Small intestine (tissue), 7 donors: ENCODE measurements at regions not wholly inside any gene's neighbourhood (a gene's known extent, or its start where the extent isn't known, plus 50 kb on each side); places are given as distances from the start of the nearest gene placed in this dataset.

ENCODE experiments used
- DNase-seq, 2 donors: peaks; one replicate each; pipeline versions ENCODE4 v3.0.0 to v3.0.0-alpha.2; 2013
- FAIRE-seq: peaks from 2 replicates; lab custom pipeline; 2012; peaks lifted over from hg19 to GRCh38; lab: Jason Lieb, UNC
- H3K27ac ChIP-seq, 3 donors: one replicate each; pipeline ENCODE4 v1.5.1; 2013; ENCODE audit warnings: low read length in 2 of 3, mild to moderate bottlenecking in 2 of 3, control low read depth in 1 of 3, inconsistent platforms in 1 of 3, low read depth in 1 of 3, moderate library complexity in 1 of 3
- H3K27me3 ChIP-seq, 3 donors: one replicate each; pipeline ENCODE4 v1.6.1; 2013; ENCODE audit warnings: low read length in 3 of 3, inconsistent platforms in 1 of 3; ENCODE audit not compliant: control insufficient read depth in 3 of 3, insufficient read depth in 3 of 3
- H3K36me3 ChIP-seq, 3 donors: one replicate each; pipeline ENCODE4 v1.6.1; 2013; ENCODE audit warnings: low read length in 3 of 3, inconsistent platforms in 1 of 3, low read depth in 1 of 3, mild to moderate bottlenecking in 1 of 3, moderate library complexity in 1 of 3; ENCODE audit not compliant: control insufficient read depth in 3 of 3, insufficient read depth in 2 of 3
- H3K4me1 ChIP-seq, 3 donors: one replicate each; pipeline ENCODE4 v1.6.1; 2013; ENCODE audit warnings: low read length in 2 of 3, inconsistent platforms in 1 of 3, low read depth in 1 of 3, mild to moderate bottlenecking in 1 of 3, moderate library complexity in 1 of 3; ENCODE audit not compliant: control insufficient read depth in 3 of 3, insufficient read depth in 2 of 3
- H3K4me3 ChIP-seq, 3 donors: one replicate each; pipeline ENCODE4 v1.5.1; 2013; ENCODE audit warnings: low read length in 3 of 3, control low read depth in 1 of 3, inconsistent platforms in 1 of 3, low read depth in 1 of 3, mild to moderate bottlenecking in 1 of 3, moderate library complexity in 1 of 3
- H3K9me3 ChIP-seq, 2 donors: one replicate each; pipeline ENCODE4 v1.6.1; 2013; ENCODE audit warnings: low read depth in 1 of 2, low read length in 1 of 2; ENCODE audit not compliant: control insufficient read depth in 2 of 2, insufficient read depth in 1 of 2
- WGBS, 3 donors: extraction: QIAGEN DNeasy Blood & Tissue Kit; methylation state at CpG; one replicate each; pipeline ENCODE4 v1.1.7; 2013; 5-methylcytosine and 5-hydroxymethylcytosine counted together
- donor health status: healthy with polysubstance abuse.
- donor health status: control.
- donor health status: control.
- donor health status: Bipolar disorder and iron deficiency.
- donor health status: healthy.

- Histone ChIP-seq H3K36me3 (no peaks in the 10 kb centered on the region), H3K27ac (no peak overlapping the region), H3K9me3 (peaks cover 0 to 13% of the 10 kb centered on the region in 2 donors), H3K27me3 (no peaks in the 10 kb centered on the region), H3K4me3 (no peak overlapping the region), H3K4me1 (no peaks in the 10 kb centered on the region)
- WGBS, 3 donors: 74 to 82% (median 81%) methylated on average over 2 of the region's 2 CpGs
- FAIRE-seq (no peak), DNase-seq (no peak)
Observed at GRCh38 chr2:162945785-162946184, 107.2 kb upstream of the KCNH7 start.

DNA sequence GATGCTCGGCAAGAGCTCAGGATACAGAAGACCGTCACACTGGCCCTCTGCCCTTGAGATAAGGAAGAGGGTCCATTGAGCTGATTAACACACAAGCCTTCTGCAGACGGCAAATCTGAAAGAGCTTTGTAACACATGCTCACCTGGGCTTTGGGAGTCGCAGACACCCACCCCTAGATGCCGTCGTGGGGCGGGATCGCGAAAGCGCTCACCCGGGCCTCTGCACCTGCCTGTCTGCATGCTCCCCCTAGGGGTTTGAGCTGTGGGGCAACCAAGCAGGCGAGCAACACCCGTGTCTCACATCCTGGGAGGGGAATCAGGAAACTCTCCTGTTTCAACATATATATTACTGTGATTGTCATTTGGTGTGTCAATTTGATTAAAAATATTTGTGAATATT, 99.8 kb upstream of the KCNH7 start:
- DNase-seq (no peak), FAIRE-seq (no peak)
- WGBS, 3 donors: 65 to 86% (median 74%) methylated on average over 13 of the region's 13 CpGs
- Histone ChIP-seq H3K4me1 (no peaks in the 10 kb centered on the region), H3K36me3 (no peaks in the 10 kb centered on the region), H3K4me3 (no peak overlapping the region), H3K9me3 (peaks cover 0 to 11% of the 10 kb centered on the region in 2 donors), H3K27ac (no peak overlapping the region), H3K27me3 (no peaks in the 10 kb centered on the region)

- FAIRE-seq: no peak
- H3K36me3 ChIP-seq: no peaks in the 10 kb centered on the region
- no peaks in the 10 kb centered on the region for H3K4me1 ChIP-seq
- DNase-seq: no peak
- no peaks in the 10 kb centered on the region for H3K27me3 ChIP-seq
- no peak overlapping the region for H3K27ac ChIP-seq
- no peak overlapping the region for H3K4me3 ChIP-seq
- peaks cover 0 to 8% of the 10 kb centered on the region in 2 donors for H3K9me3 ChIP-seq
Observed at GRCh38 chr2:162934191-162934590, 95.6 kb upstream of the KCNH7 start.

DNA sequence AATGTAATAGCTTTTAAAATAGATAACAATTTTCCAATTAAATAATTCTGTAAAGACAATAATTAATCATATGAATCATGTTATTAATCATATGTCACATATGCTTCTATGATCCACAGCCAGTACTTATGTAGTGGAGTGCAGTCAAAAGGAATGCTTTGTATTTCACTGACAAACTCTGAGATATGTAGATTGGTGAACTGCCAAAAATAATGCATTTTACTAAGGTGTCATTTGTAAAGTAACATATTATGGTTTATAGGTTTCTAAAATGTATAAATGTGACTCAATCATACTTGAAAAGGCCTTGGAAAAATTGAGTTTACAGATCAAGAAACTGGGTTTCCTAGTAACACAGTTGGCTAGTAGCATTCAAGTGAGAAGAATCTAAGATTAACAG, 93.8 kb upstream of the KCNH7 start:
- Histone ChIP-seq H3K4me1 (no peaks in the 10 kb centered on the region), H3K9me3 (no peaks in the 10 kb centered on the region), H3K27ac (no peak overlapping the region)

DNA sequence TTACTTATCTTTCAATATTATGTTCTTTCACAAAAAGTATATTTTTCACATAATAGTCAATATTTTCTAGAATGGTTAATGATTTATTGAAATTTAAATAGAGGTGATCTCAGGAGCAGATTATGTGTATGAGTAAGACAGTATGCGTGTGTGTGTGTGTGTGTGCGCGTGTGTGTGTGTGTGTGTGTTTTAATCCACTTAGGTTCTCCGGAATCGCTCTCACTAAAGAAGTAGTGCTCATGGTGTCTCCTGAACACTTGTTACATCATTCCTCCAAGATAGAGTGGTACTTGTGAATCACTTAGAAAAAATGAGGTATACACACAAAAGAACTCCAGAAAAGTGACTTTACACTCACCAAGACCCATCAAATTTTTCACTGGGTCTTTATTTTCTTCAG, 91.0 kb upstream of the KCNH7 start:
- Histone ChIP-seq H3K4me3 (no peak overlapping the region), H3K4me1 (no peaks in the 10 kb centered on the region), H3K27ac (no peak overlapping the region), H3K27me3 (no peaks in the 10 kb centered on the region), H3K9me3 (no peaks in the 10 kb centered on the region), H3K36me3 (no peaks in the 10 kb centered on the region)
- FAIRE-seq (no peak), DNase-seq (no peak)
- WGBS, 3 donors: 70 to 76% (median 76%) methylated on average over 5 of the region's 5 CpGs

More for the DNA sequence above, 93.8 kb upstream of the KCNH7 start:
- Histone ChIP-seq H3K4me3 (no peak overlapping the region), H3K36me3 (no peaks in the 10 kb centered on the region), H3K27me3 (no peaks in the 10 kb centered on the region)
- FAIRE-seq: no peak
- DNase-seq: no peak

- no peak for FAIRE-seq
- no peaks in the 10 kb centered on the region for H3K4me1 ChIP-seq
- no peak overlapping the region for H3K27ac ChIP-seq
- H3K27me3 ChIP-seq: no peaks in the 10 kb centered on the region
- 43 to 46% (median 44%) methylated on average over 2 of the region's 2 CpGs for WGBS, 3 donors
- no peak for DNase-seq
- H3K9me3 ChIP-seq: no peaks in the 10 kb centered on the region
- H3K4me3 ChIP-seq: no peak overlapping the region
- H3K36me3 ChIP-seq: no peaks in the 10 kb centered on the region
Observed at GRCh38 chr2:162928356-162928755, 89.8 kb upstream of the KCNH7 start.

DNA sequence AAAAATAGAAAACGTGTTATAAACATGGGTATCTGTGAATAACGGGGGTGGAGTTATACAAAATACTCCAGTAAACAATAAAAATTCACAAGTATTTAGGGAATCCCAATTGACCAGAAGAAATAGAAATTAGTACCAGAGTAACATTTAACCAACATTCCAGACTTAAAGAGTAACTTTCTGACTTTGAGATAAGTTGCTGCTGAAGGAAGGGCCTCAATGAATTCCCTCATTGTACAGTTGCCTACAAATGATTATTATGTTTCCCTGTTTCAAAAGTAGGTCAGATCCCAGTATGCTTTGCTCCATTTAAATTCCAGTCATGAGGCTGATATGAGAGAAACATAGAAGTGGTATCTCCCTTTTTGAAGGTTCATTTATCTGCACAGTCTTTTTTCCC, 88.3 kb upstream of the KCNH7 start:
- H3K4me1 ChIP-seq: peaks cover 0 to 2% (median 0%) of the 10 kb centered on the region in 3 donors
- H3K9me3 ChIP-seq: no peaks in the 10 kb centered on the region
- no peak overlapping the region for H3K27ac ChIP-seq
- 77 to 82% (median 77%) methylated on average over 2 of the region's 2 CpGs for WGBS, 3 donors
- DNase-seq: no peak
- no peak for FAIRE-seq
- H3K36me3 ChIP-seq: no peaks in the 10 kb centered on the region
- no peaks in the 10 kb centered on the region for H3K27me3 ChIP-seq
- H3K4me3 ChIP-seq: no peak overlapping the region

- no peaks in the 10 kb centered on the region for H3K27me3 ChIP-seq
- no peaks in the 10 kb centered on the region for H3K36me3 ChIP-seq
- no peak overlapping the region for H3K27ac ChIP-seq
- H3K9me3 ChIP-seq: no peaks in the 10 kb centered on the region
- no peak overlapping the region for H3K4me3 ChIP-seq
- DNase-seq: no peak
- peaks cover 0 to 2% (median 0%) of the 10 kb centered on the region in 3 donors for H3K4me1 ChIP-seq
- no peak for FAIRE-seq
- 87 to 95% (median 89%) methylated on average over 2 of the region's 2 CpGs for WGBS, 3 donors
Observed at GRCh38 chr2:162926501-162926900, 87.9 kb upstream of the KCNH7 start.

DNA sequence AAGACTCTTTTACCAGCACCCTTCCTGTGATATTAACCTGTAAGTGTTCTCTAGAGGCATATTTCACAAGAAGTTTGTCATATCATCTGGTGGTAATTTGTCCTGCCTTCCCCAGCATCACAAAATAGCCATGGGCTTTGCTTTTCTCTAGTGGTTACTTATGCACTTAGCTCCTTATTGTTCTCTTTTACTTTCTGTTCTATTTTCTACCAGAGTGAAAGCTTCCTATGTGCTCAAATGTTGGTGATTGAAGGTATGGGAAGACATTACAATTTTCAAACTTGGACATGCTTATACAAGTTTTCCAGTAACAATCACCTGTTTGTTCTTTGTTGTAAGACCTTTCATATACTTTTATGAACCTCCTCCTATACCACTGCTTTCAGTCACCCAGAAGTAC, 87.0 kb upstream of the KCNH7 start:
- Histone ChIP-seq H3K36me3 (no peaks in the 10 kb centered on the region), H3K4me3 (no peak overlapping the region), H3K9me3 (no peaks in the 10 kb centered on the region), H3K4me1 (peaks cover 0 to 2% (median 0%) of the 10 kb centered on the region in 3 donors), H3K27me3 (no peaks in the 10 kb centered on the region), H3K27ac (no peak overlapping the region)
- no peak for FAIRE-seq
- DNase-seq: no peak
